H1 (cell line): ENCODE measurements at regions not wholly inside any gene's neighbourhood (a gene's known extent, or its start where the extent isn't known, plus 50 kb on each side); places are given as distances from the start of the nearest gene placed in this dataset.

ENCODE experiments used
- CTCF ChIA-PET: fragments of 300-600 bp; sonication (Branson Sonifier 250); formaldehyde crosslinking; loops from one replicate; lab custom pipeline; 2021; ENCODE audit not compliant: partially characterized antibody; lab: Charles Lee
- POLR2A ChIA-PET: fragments of 300-600 bp; sonication (Branson Sonifier 250); formaldehyde crosslinking; loops from one replicate; lab custom pipeline; 2021; ENCODE audit warnings: inconsistent platforms; ENCODE audit not compliant: partially characterized antibody; lab: Charles Lee
- DNase-seq, 2 experiments: peaks; one replicate each; pipeline versions ENCODE4 v3.0.0 to v3.0.0-alpha.2; 2010 to 2022; ENCODE audit warnings: low spot score in 2 of 2, low read depth in 1 of 2, mixed read lengths in 1 of 2
- FAIRE-seq: peaks from 2 replicates; lab custom pipeline; 2011; peaks lifted over from hg19 to GRCh38; lab: Jason Lieb, UNC
- H2AFZ ChIP-seq: 2 replicates; pipeline ENCODE4 v1.8.1; 2012; ENCODE audit warnings: low read length, inconsistent platforms
- H2AK5ac ChIP-seq: 2 replicates; pipeline ENCODE4 v1.6.1; 2013; ENCODE audit warnings: low read depth, low read length
- H2BK120ac ChIP-seq: replicated peaks from 2 replicates; pipeline ENCODE3; 2013; ENCODE audit warnings: low read depth, low read length, inconsistent platforms
- H2BK12ac ChIP-seq: 2 replicates; pipeline ENCODE4 v1.6.1; 2013; ENCODE audit warnings: low read depth, low read length
- H2BK15ac ChIP-seq: 2 replicates; pipeline ENCODE4 v1.6.1; 2013; ENCODE audit warnings: low read length
- H2BK20ac ChIP-seq: 2 replicates; pipeline ENCODE4 v1.6.1; 2013; ENCODE audit warnings: low read length
- H2BK5ac ChIP-seq: 2 replicates; pipeline ENCODE4 v1.6.1; 2013; ENCODE audit warnings: low read depth, low read length
- H3K14ac ChIP-seq: 2 replicates; pipeline ENCODE4 v1.6.1; 2013; ENCODE audit warnings: inconsistent platforms; ENCODE audit not compliant: insufficient read length
- H3K18ac ChIP-seq: 2 replicates; pipeline ENCODE4 v1.6.1; 2013; ENCODE audit warnings: low read length; ENCODE audit errors: extremely low read depth
- H3K23ac ChIP-seq: 2 replicates; pipeline ENCODE4 v1.6.1; 2013; ENCODE audit warnings: inconsistent platforms; ENCODE audit not compliant: insufficient read length
- H3K23me2 ChIP-seq: 2 replicates; pipeline ENCODE4 v1.6.1; 2013; ENCODE audit warnings: low read depth, low read length
- H3K27ac ChIP-seq: 2 replicates; pipeline ENCODE4 v1.6.1; 2011; ENCODE audit warnings: low read depth, low read length, inconsistent platforms
- H3K27me3 ChIP-seq, 4 experiments: replicated peaks in 1 of 4; 1 replicate in 1 of 4; 2 replicates in 3 of 4; pipeline versions ENCODE4 v1.6.1 to v1.8.1; 2011 to 2013; ENCODE audit warnings: low read length in 3 of 4, mild to moderate bottlenecking in 3 of 4, inconsistent platforms in 2 of 4, mixed read lengths in 2 of 4, moderate library complexity in 1 of 4; ENCODE audit not compliant: control insufficient read depth in 3 of 4, insufficient read depth in 3 of 4; ENCODE audit errors: extremely low read depth in 1 of 4
- H3K36me3 ChIP-seq, 4 experiments: 2 replicates each; pipeline versions ENCODE4 v1.6.1 to v1.8.1; 2011 to 2013; ENCODE audit warnings: mild to moderate bottlenecking in 4 of 4, low read length in 3 of 4, moderate library complexity in 2 of 4, control low read depth in 1 of 4, inconsistent platforms in 1 of 4; ENCODE audit not compliant: insufficient read depth in 4 of 4, control insufficient read depth in 2 of 4
- H3K4ac ChIP-seq: replicated peaks from 2 replicates; pipeline ENCODE3; 2013; ENCODE audit warnings: low read length, low read depth, mixed read lengths, inconsistent platforms; ENCODE audit not compliant: insufficient read length
- H3K4me1 ChIP-seq, 4 experiments: replicated peaks in 1 of 4; 1 replicate in 1 of 4; 2 replicates in 3 of 4; pipeline versions ENCODE4 v1.6.1 to v1.8.1; 2011 to 2013; ENCODE audit warnings: low read length in 3 of 4, inconsistent platforms in 2 of 4, mixed read lengths in 1 of 4; ENCODE audit not compliant: insufficient read depth in 4 of 4, control insufficient read depth in 3 of 4
- H3K4me2 ChIP-seq, 2 experiments: 2 replicates each; pipeline versions ENCODE4 v1.6.1 to v1.8.1; 2011 to 2013; ENCODE audit warnings: low read depth in 2 of 2, low read length in 2 of 2, control low read depth in 1 of 2, inconsistent platforms in 1 of 2, mild to moderate bottlenecking in 1 of 2; ENCODE audit not compliant: insufficient read depth in 1 of 2
- H3K4me3 ChIP-seq, 4 experiments: fragments of 200-600, 300-600 bp in 1 of 4; sonication (generic), shearing (Covaris generic), sonication (Bioruptor Twin) in 1 of 4; 2 replicates each; pipeline versions ENCODE4 v1.5.1 to v1.8.1; 2011 to 2016; ENCODE audit warnings: low read length in 4 of 4, low read depth in 3 of 4, control low read depth in 2 of 4, inconsistent platforms in 2 of 4, mild to moderate bottlenecking in 2 of 4, mixed read lengths in 1 of 4, moderate library complexity in 1 of 4; ENCODE audit not compliant: insufficient read depth in 2 of 4; ENCODE audit errors: extremely low read depth in 1 of 4
- H3K56ac ChIP-seq: replicated peaks from 2 replicates; pipeline ENCODE3; 2013; ENCODE audit warnings: low read depth, mild to moderate bottlenecking, mixed read lengths, low read length, inconsistent platforms; ENCODE audit not compliant: insufficient read length
- H3K79me1 ChIP-seq: 2 replicates; pipeline ENCODE4 v1.6.1; 2013; ENCODE audit warnings: low read depth, low read length, control low read depth
- H3K79me2 ChIP-seq, 2 experiments: 2 replicates each; pipeline versions ENCODE4 v1.6.1 to v1.8.1; 2012 to 2013; ENCODE audit warnings: low read length in 2 of 2, mild to moderate bottlenecking in 2 of 2, inconsistent platforms in 1 of 2; ENCODE audit not compliant: insufficient read depth in 2 of 2, control insufficient read depth in 1 of 2
- H3K9ac ChIP-seq, 4 experiments: replicated peaks in 1 of 4; 1 replicate in 1 of 4; 2 replicates in 3 of 4; pipeline versions ENCODE4 v1.6.1 to v1.8.1; 2011 to 2013; ENCODE audit warnings: low read depth in 3 of 4, low read length in 3 of 4, control low read depth in 2 of 4, mild to moderate bottlenecking in 2 of 4, moderate library complexity in 2 of 4, inconsistent platforms in 1 of 4; ENCODE audit errors: extremely low read depth in 1 of 4
- H3K9me3 ChIP-seq, 2 experiments: 2 replicates each; pipeline versions ENCODE4 v1.6.1 to v1.8.1; 2012 to 2013; ENCODE audit warnings: mild to moderate bottlenecking in 2 of 2, moderate library complexity in 2 of 2, control low read depth in 1 of 2, inconsistent platforms in 1 of 2, low read depth in 1 of 2, low read length in 1 of 2, mixed read lengths in 1 of 2; ENCODE audit not compliant: insufficient read depth in 2 of 2
- H4K20me1 ChIP-seq, 2 experiments: replicated peaks in 1 of 2; 2 replicates each; pipeline versions ENCODE3 to v1.8.1; 2011 to 2013; ENCODE audit warnings: inconsistent platforms in 2 of 2, low read length in 2 of 2, mild to moderate bottlenecking in 1 of 2; ENCODE audit not compliant: insufficient read depth in 2 of 2, control insufficient read depth in 1 of 2
- H4K5ac ChIP-seq: 2 replicates; pipeline ENCODE4 v1.6.1; 2013; ENCODE audit warnings: low read length, low read depth, mixed read lengths, inconsistent platforms; ENCODE audit not compliant: insufficient read length
- H4K8ac ChIP-seq: 2 replicates; pipeline ENCODE4 v1.8.0; 2013; ENCODE audit warnings: mild to moderate bottlenecking, moderate library complexity, low read length, inconsistent platforms; ENCODE audit not compliant: insufficient read depth; ENCODE audit errors: extremely low read depth
- H4K91ac ChIP-seq: replicated peaks from 2 replicates; pipeline ENCODE3; 2013; ENCODE audit warnings: low read length, mixed read lengths, inconsistent platforms; ENCODE audit not compliant: insufficient read length
- CHD2 ChIP-seq: IDR thresholded peaks from 2 replicates; pipeline ENCODE4 v1.6.1; 2012; ENCODE audit warnings: low read length, improper control_type of control experiment
- WGBS, 2 experiments: shearing (Covaris generic) in 1 of 2; methylation state at CpG; one replicate each; pipeline versions ENCODE4 v1.1.6 to v1.1.7; 2013 to 2015; ENCODE audit warnings: low lambda C conversion rate in 2 of 2, mixed read lengths in 2 of 2, inconsistent platforms in 1 of 2, low coverage in 1 of 2, missing lambda C conversion rate in 1 of 2; ENCODE audit not compliant: insufficient replicate concordance in 2 of 2, insufficient coverage in 1 of 2, insufficient read length in 1 of 2; ENCODE audit errors: extremely low coverage in 1 of 2, missing lambda C conversion rate in 1 of 2; 5-methylcytosine and 5-hydroxymethylcytosine counted together

DNA sequence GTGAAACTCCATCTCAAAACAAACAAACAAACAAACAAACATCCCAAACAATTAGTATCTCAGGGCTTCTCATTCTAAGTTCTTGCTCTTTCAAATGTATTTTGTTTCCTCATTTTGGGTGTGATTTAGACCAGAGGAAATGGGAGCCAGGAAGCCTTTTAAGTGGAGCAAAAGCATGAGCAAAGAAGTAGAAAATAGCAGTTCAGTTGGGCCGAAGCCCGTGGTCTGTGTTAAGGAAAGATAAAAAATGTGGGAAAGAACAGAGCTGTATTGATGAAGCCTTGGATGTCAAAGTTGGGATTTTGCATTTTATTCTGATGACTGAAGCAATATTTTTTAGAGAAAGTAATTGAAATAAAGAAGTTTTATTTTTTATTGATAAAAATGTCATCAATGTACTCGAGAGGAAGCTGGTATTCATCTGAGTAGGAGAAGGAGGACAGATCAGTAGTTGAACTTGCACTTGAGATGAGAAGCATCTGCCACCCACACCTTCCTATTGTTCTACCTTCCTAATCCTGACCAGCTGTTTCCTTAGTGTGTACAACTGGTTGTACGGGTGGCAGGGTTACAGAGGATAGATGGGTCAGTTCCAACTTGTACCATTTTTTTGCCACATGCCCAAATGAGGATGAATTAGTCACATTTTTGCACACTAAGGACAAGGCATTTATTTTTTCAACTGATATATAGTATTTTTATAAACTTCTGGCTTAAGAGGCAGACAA is 56.1 kb downstream of the KIAA0408 start:
- Histone ChIP-seq H4K8ac (no peak overlapping the region), H3K23me2 (no peaks in the 10 kb centered on the region), H4K20me1 (no peaks in the 10 kb centered on the region), H3K27ac (no peak overlapping the region), H3K4me3 (no peak overlapping the region), H3K36me3 (no peaks in the 10 kb centered on the region), H3K14ac (no peak overlapping the region), H3K79me2 (no peaks in the 10 kb centered on the region), H2BK15ac (no peak overlapping the region), H3K18ac (no peak overlapping the region), H3K27me3 (no peaks in the 10 kb centered on the region), H2AFZ (no peak overlapping the region), H4K5ac (no peak overlapping the region), H2BK12ac (no peak overlapping the region), H3K23ac (no peak overlapping the region), H4K91ac (no peak overlapping the region), H3K9ac (no peak overlapping the region), H2BK5ac (no peak overlapping the region), H3K56ac (no peak overlapping the region), H2AK5ac (no peak overlapping the region), H2BK20ac (no peak overlapping the region), H3K4me2 (no peak overlapping the region), H2BK120ac (no peak overlapping the region), H3K9me3 (no peaks in the 10 kb centered on the region), H3K4ac (no peak overlapping the region), H3K79me1 (no peaks in the 10 kb centered on the region), H3K4me1 (no peaks in the 10 kb centered on the region)
- FAIRE-seq (no peak), DNase-seq (no peak)
- POLR2A ChIA-PET, result interaction anchor here (1.1 kb wide), 1 partner anchor 39 kb away, joined by 3 read pairs; no protein-coding TSS in a partner anchor
- CTCF ChIA-PET, result interaction anchor here (1.2 kb wide), 1 partner anchor 10 kb away, joined by 3 read pairs; no protein-coding TSS in a partner anchor
- no peak for TF ChIP-seq CHD2
- WGBS, 2 experiments, result 93% methylated on average over 4 of the region's 4 CpGs; no CpG with 5 or more reads in 1 of the 2 experiments
